AG09319 (cell line): ENCODE measurements at regions not wholly inside any gene's neighbourhood (a gene's known extent, or its start where the extent isn't known, plus 50 kb on each side); places are given as distances from the start of the nearest gene placed in this dataset.

Experiments used
- DNase-seq: peaks from one replicate; pipeline ENCODE4 v3.0.0-alpha.2; 2010; ENCODE audit warnings: low read depth; ENCODE audit errors: extremely low read depth
- CTCF ChIP-seq: IDR thresholded peaks from 2 replicates; pipeline ENCODE4 v1.5.1; 2011; ENCODE audit warnings: low read depth, mild to moderate bottlenecking, inconsistent platforms, low read length, moderate library complexity

GRCh38 chrX:69083361-69083760 is 81.9 kb downstream of the PJA1 start:
- TF ChIP-seq CTCF, result no peak
- DNase-seq, result no peak

GRCh38 chrX:69082753-69083150 is 82.5 kb downstream of the PJA1 start:
- no peak for TF ChIP-seq CTCF
- DNase-seq, result no peak

- TF ChIP-seq CTCF, result no peak
- peak; percentile 27 for DNase-seq
These were observed 83.0 kb downstream of the PJA1 start for GRCh38 chrX:69082055-69082752.

- DNase-seq, result no peak
- no peak for TF ChIP-seq CTCF
These were observed 84.3 kb downstream of the PJA1 start for GRCh38 chrX:69080855-69081465.

GRCh38 chrX:69079268-69079667 is 86.0 kb downstream of the PJA1 start:
- no peak for DNase-seq
- no peak for TF ChIP-seq CTCF

- TF ChIP-seq CTCF, result no peak
- DNase-seq, result no peak
These were observed 87.3 kb downstream of the PJA1 start for GRCh38 chrX:69077895-69078455.

- no peak for TF ChIP-seq CTCF
- DNase-seq, result no peak
These were observed 89.2 kb downstream of the PJA1 start for GRCh38 chrX:69076088-69076487.
